ENCODE measurements at regions not wholly inside any gene's neighbourhood (a gene's known extent, or its start where the extent isn't known, plus 50 kb on each side); places are given as distances from the start of the nearest gene placed in this dataset.

GRCh38 chr13:53241891-53242348 lies 213.3 kb downstream of the OLFM4 start:
- H3K4me1 ChIP-seq (ENCODE audit: insufficient read depth, low read length): no peaks in the 10 kb centered on the region
- DNase-seq: no peak

GRCh38 chr13:53249236-53249635 lies 220.6 kb downstream of the OLFM4 start:
- H3K9ac ChIP-seq (ENCODE audit: low read depth, low read length): no peak overlapping the region
- no peak overlapping the region for H3K4me3 ChIP-seq (ENCODE audit: low read depth in 1 of 2, low read length in 2 of 2)
- H3K27ac ChIP-seq (ENCODE audit: low read length): no peak overlapping the region
- peaks cover 2% of the 10 kb centered on the region for H3K27me3 ChIP-seq (ENCODE audit: insufficient read depth, low read length, poor library complexity)
- H3K79me2 ChIP-seq (ENCODE audit: insufficient read depth, low read length): no peaks in the 10 kb centered on the region
- no peaks in the 10 kb centered on the region for H3K9me3 ChIP-seq (ENCODE audit: insufficient read depth, low read length, severe bottlenecking)
- no peak for TF ChIP-seq EZH2 (IDR thresholded peaks at IDR 0.05; ENCODE audit: borderline replicate concordance, low read depth, low read length, severe bottlenecking)
- TF ChIP-seq, protein P1, sequence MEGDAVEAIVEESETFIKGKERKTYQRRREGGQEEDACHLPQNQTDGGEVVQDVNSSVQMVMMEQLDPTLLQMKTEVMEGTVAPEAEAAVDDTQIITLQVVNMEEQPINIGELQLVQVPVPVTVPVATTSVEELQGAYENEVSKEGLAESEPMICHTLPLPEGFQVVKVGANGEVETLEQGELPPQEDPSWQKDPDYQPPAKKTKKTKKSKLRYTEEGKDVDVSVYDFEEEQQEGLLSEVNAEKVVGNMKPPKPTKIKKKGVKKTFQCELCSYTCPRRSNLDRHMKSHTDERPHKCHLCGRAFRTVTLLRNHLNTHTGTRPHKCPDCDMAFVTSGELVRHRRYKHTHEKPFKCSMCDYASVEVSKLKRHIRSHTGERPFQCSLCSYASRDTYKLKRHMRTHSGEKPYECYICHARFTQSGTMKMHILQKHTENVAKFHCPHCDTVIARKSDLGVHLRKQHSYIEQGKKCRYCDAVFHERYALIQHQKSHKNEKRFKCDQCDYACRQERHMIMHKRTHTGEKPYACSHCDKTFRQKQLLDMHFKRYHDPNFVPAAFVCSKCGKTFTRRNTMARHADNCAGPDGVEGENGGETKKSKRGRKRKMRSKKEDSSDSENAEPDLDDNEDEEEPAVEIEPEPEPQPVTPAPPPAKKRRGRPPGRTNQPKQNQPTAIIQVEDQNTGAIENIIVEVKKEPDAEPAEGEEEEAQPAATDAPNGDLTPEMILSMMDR (IDR thresholded peaks at IDR 0.05; ENCODE audit: borderline replicate concordance, extremely low read depth, low read length, poor library complexity, severe bottlenecking): no peak
- no peak overlapping the region for H3K4me2 ChIP-seq (ENCODE audit: insufficient read depth, low read length)
- DNase-seq (no peak), ATAC-seq (ENCODE audit: insufficient read depth, low read depth) (no peak)
- no peaks in the 10 kb centered on the region for H4K20me1 ChIP-seq (ENCODE audit: insufficient read depth, low read length)
- H3K4me1 ChIP-seq (ENCODE audit: insufficient read depth, low read length): no peaks in the 10 kb centered on the region
- no peaks in the 10 kb centered on the region for H3K36me3 ChIP-seq (ENCODE audit: insufficient read depth, low read length)
- H2AFZ ChIP-seq (ENCODE audit: low read depth, low read length): no peak overlapping the region

More at GRCh38 chr13:53241891-53242348, 213.3 kb downstream of the OLFM4 start:
- ATAC-seq (ENCODE audit: insufficient read depth, low read depth): no peak
- TF ChIP-seq EZH2 (IDR thresholded peaks at IDR 0.05; ENCODE audit: borderline replicate concordance, low read depth, low read length, severe bottlenecking): no peak
- TF ChIP-seq, protein P1 (IDR thresholded peaks at IDR 0.05; ENCODE audit: borderline replicate concordance, extremely low read depth, low read length, poor library complexity, severe bottlenecking): no peak
- no peaks in the 10 kb centered on the region for H3K9me3 ChIP-seq (ENCODE audit: insufficient read depth, low read length, severe bottlenecking)
- H3K4me3 ChIP-seq (ENCODE audit: low read depth in 1 of 2, low read length in 2 of 2): no peak overlapping the region
- no peak overlapping the region for H2AFZ ChIP-seq (ENCODE audit: low read depth, low read length)
- H3K27ac ChIP-seq (ENCODE audit: low read length): no peak overlapping the region
- no peak overlapping the region for H3K4me2 ChIP-seq (ENCODE audit: insufficient read depth, low read length)
- H3K9ac ChIP-seq (ENCODE audit: low read depth, low read length): no peak overlapping the region
- H3K27me3 ChIP-seq (ENCODE audit: insufficient read depth, low read length, poor library complexity): peaks cover 5% of the 10 kb centered on the region
- H3K79me2 ChIP-seq (ENCODE audit: insufficient read depth, low read length): no peaks in the 10 kb centered on the region
- peaks cover 2% of the 10 kb centered on the region; the same call in 1 of the 2 replicates for H4K20me1 ChIP-seq (ENCODE audit: insufficient read depth, low read length)
- H3K36me3 ChIP-seq (ENCODE audit: insufficient read depth, low read length): no peaks in the 10 kb centered on the region

DNA sequence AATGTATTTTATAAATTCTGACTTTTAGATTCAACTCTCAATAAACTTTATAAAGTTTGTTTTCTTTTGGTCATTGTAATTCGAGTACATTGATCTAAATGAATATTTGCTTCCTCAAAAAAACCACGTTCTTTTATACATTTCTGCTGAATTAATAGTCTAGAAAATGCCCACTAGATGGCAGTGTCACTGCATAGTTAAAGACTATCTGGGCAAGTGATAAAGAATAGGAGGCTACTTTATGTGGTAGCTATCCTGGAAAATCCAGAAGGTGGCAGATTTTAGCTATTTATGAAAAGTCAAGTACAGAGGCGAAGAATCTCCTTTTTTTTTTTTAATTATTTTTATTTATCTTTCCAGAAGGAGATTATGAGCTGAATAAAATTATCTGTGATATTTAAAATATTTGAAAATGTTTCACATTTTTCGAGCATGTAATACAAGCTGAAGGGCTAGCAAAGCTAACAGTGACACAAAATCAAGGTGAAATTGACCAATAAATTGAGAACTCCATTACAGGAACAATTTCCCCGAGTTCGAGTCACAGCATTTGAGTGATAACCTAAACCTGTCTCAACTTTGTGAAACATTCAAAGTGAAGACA lies 221.8 kb downstream of the OLFM4 start:
- no peaks in the 10 kb centered on the region for H3K79me2 ChIP-seq (ENCODE audit: insufficient read depth, low read length)

More for the DNA sequence above, 221.8 kb downstream of the OLFM4 start:
- no peak overlapping the region for H3K4me3 ChIP-seq (ENCODE audit: low read depth in 1 of 2, low read length in 2 of 2)
- H2AFZ ChIP-seq (ENCODE audit: low read depth, low read length): no peak overlapping the region
- H3K36me3 ChIP-seq (ENCODE audit: insufficient read depth, low read length): no peaks in the 10 kb centered on the region
- H3K4me1 ChIP-seq (ENCODE audit: insufficient read depth, low read length): no peaks in the 10 kb centered on the region
- TF ChIP-seq, protein P1 (IDR thresholded peaks at IDR 0.05; ENCODE audit: borderline replicate concordance, extremely low read depth, low read length, poor library complexity, severe bottlenecking): peak; percentile 84
- TF ChIP-seq EZH2 (IDR thresholded peaks at IDR 0.05; ENCODE audit: borderline replicate concordance, low read depth, low read length, severe bottlenecking): no peak
- no peak overlapping the region for H3K9ac ChIP-seq (ENCODE audit: low read depth, low read length)
- no peak overlapping the region for H3K27ac ChIP-seq (ENCODE audit: low read length)
- H4K20me1 ChIP-seq (ENCODE audit: insufficient read depth, low read length): no peaks in the 10 kb centered on the region
- no peaks in the 10 kb centered on the region for H3K27me3 ChIP-seq (ENCODE audit: insufficient read depth, low read length, poor library complexity)
- DNase-seq (peak; percentile 32), ATAC-seq (ENCODE audit: insufficient read depth, low read depth) (peak; percentile 93)
- H3K9me3 ChIP-seq (ENCODE audit: insufficient read depth, low read length, severe bottlenecking): no peaks in the 10 kb centered on the region
- H3K4me2 ChIP-seq (ENCODE audit: insufficient read depth, low read length): no peak overlapping the region
